ENCODE measurements at regions not wholly inside any gene's neighbourhood (a gene's known extent, or its start where the extent isn't known, plus 50 kb on each side); places are given as distances from the start of the nearest gene placed in this dataset.

DNA sequence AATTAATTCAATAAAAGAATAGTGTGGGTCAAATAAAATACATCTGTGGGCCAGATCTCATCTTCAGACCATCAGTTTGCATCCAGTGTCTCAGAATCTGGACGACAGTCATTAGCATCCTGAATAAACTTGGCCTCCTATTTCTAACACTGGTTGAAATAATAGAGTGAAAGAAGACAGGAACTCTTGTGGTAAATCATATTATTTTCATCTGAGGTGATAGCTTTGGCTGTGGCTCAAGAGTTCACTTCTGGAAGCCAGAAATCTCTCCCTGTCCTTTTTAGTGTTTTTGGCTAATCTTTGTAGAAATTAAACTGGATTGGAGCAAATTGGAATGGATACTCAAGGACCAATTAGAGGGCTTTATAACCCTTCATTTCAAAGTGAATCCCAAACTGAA lies 63.4 kb upstream of the HMHB1 start:
- no peak for TF ChIP-seq EZH2 (IDR thresholded peaks at IDR 0.05; ENCODE audit: borderline replicate concordance, low read depth, low read length)
- no peak for TF ChIP-seq KLF16 (IDR thresholded peaks at IDR 0.05)
- no peak for TF ChIP-seq MEF2A (IDR thresholded peaks at IDR 0.05; ENCODE audit: control insufficient read depth, low read depth, low read length)
- no peak for TF ChIP-seq NR3C1 (CRISPR knock-in tag; IDR thresholded peaks at IDR 0.05)
- TF ChIP-seq, protein P1, sequence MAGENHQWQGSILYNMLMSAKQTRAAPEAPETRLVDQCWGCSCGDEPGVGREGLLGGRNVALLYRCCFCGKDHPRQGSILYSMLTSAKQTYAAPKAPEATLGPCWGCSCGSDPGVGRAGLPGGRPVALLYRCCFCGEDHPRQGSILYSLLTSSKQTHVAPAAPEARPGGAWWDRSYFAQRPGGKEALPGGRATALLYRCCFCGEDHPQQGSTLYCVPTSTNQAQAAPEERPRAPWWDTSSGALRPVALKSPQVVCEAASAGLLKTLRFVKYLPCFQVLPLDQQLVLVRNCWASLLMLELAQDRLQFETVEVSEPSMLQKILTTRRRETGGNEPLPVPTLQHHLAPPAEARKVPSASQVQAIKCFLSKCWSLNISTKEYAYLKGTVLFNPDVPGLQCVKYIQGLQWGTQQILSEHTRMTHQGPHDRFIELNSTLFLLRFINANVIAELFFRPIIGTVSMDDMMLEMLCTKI (IDR thresholded peaks at IDR 0.05; ENCODE audit: partially characterized antibody) = no peak
- TF ChIP-seq CHD1 (IDR thresholded peaks at IDR 0.05; ENCODE audit: low read length) = no peak
- TF ChIP-seq BDP1 (IDR thresholded peaks at IDR 0.05; ENCODE audit: insufficient read depth, insufficient read length) = no peak
- TF ChIP-seq, protein P2, sequence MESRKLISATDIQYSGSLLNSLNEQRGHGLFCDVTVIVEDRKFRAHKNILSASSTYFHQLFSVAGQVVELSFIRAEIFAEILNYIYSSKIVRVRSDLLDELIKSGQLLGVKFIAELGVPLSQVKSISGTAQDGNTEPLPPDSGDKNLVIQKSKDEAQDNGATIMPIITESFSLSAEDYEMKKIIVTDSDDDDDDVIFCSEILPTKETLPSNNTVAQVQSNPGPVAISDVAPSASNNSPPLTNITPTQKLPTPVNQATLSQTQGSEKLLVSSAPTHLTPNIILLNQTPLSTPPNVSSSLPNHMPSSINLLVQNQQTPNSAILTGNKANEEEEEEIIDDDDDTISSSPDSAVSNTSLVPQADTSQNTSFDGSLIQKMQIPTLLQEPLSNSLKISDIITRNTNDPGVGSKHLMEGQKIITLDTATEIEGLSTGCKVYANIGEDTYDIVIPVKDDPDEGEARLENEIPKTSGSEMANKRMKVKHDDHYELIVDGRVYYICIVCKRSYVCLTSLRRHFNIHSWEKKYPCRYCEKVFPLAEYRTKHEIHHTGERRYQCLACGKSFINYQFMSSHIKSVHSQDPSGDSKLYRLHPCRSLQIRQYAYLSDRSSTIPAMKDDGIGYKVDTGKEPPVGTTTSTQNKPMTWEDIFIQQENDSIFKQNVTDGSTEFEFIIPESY (CRISPR knock-in tag; IDR thresholded peaks at IDR 0.05) = no peak
- TF ChIP-seq REST (IDR thresholded peaks at IDR 0.05; ENCODE audit: borderline replicate concordance) = no peak
- no peak for TF ChIP-seq REST (CRISPR knock-in tag; IDR thresholded peaks at IDR 0.05; ENCODE audit: low read depth)
- TF ChIP-seq ZMIZ1 (IDR thresholded peaks at IDR 0.05; ENCODE audit: low read depth in 2 of 2, low read length in 2 of 2) = no peak
- no peak for TF ChIP-seq CTCF (IDR thresholded peaks at IDR 0.05 in 2 of 3, conservative IDR thresholded peaks at IDR 0.05 in 1 of 3; ENCODE audit: insufficient read depth in 2 of 3, low read depth in 1 of 3, low read length in 3 of 3)
- no peak for TF ChIP-seq ZNF76 (CRISPR knock-in tag; IDR thresholded peaks at IDR 0.05; ENCODE audit: borderline replicate concordance)

All from K562 (cell line).